HCT116 (cell line): ENCODE measurements at regions not wholly inside any gene's neighbourhood (a gene's known extent, or its start where the extent isn't known, plus 50 kb on each side); places are given as distances from the start of the nearest gene placed in this dataset.

Source experiments
- ATAC-seq: fragments of 200-7000 bp; cut with Tn5 transposase; 2 replicates; pipeline ENCODE4 v1.9.1; 2020; ENCODE audit warnings: mild to moderate bottlenecking, moderate library complexity
- BruUV-seq: library from RNA; stranded (reverse); fragments of 400-500 nt; replicated peaks from 2 replicates; lab custom pipeline; 2021; lab: Mats Ljungman, UMichigan
- CTCF ChIA-PET: fragments of 300-600 bp; sonication (Branson Sonifier 250); formaldehyde crosslinking; loops from one replicate; lab custom pipeline; 2021; ENCODE audit warnings: antibody characterized with exemption; lab: Charles Lee
- POLR2A ChIA-PET: fragments of 300-600, 350-600 bp; sonication (Branson Sonifier 250); formaldehyde crosslinking; loops from one replicate; lab custom pipeline; 2021; ENCODE audit warnings: antibody characterized with exemption; lab: Charles Lee
- RAD21 ChIA-PET, 2 experiments: fragments of 300-600 bp; sonication (Branson Sonifier 250); formaldehyde crosslinking; loops; one replicate each; lab custom pipeline; 2023; ENCODE audit warnings: low total read pairs in 2 of 2; ENCODE audit not compliant: uncharacterized antibody in 2 of 2, unreplicated experiment in 2 of 2, low non-redundant PET in 1 of 2; lab: Charles Lee
- DNase-seq: peaks from one replicate; pipeline ENCODE4 v3.0.0-alpha.2; 2010; ENCODE audit warnings: low read depth, low spot score
- H2AFZ ChIP-seq: fragments of 200-600 bp; shearing (Covaris generic), sonication (generic); 2 replicates; pipeline ENCODE4 v1.6.1; 2017; ENCODE audit warnings: low read depth, mixed run types, mixed read lengths, antibody characterized with exemption, low read length; ENCODE audit not compliant: poor library complexity, severe bottlenecking
- H3K27ac ChIP-seq: 2 replicates; pipeline ENCODE4 v1.5.1; 2012; ENCODE audit warnings: low read depth, low read length
- H3K27me3 ChIP-seq: fragments of 200-600 bp; sonication (generic); 2 replicates; pipeline ENCODE4 v1.6.1; 2016; ENCODE audit warnings: mixed run types, low read length, mixed read lengths; ENCODE audit not compliant: insufficient read depth
- H3K36me3 ChIP-seq, 2 experiments: fragments of 200-500 bp in 1 of 2; fragments of 200-600 bp in 1 of 2; sonication (Bioruptor generic) in 1 of 2; sonication (generic) in 1 of 2; 2 replicates each; pipeline versions ENCODE4 v1.5.1 to v1.6.1; 2014 to 2016; ENCODE audit warnings: low read length in 2 of 2, inconsistent platforms in 1 of 2, mixed read lengths in 1 of 2, mixed run types in 1 of 2; ENCODE audit not compliant: insufficient read depth in 2 of 2, control insufficient read depth in 1 of 2
- H3K4me1 ChIP-seq, 2 experiments: fragments of 200-600 bp in 1 of 2; sonication (generic) in 1 of 2; 2 replicates each; pipeline versions ENCODE4 v1.5.1 to v1.6.1; 2012 to 2017; ENCODE audit warnings: low read length in 2 of 2, inconsistent platforms in 1 of 2, mild to moderate bottlenecking in 1 of 2, mixed read lengths in 1 of 2, mixed run types in 1 of 2, moderate library complexity in 1 of 2; ENCODE audit not compliant: insufficient read depth in 2 of 2, control insufficient read depth in 1 of 2
- H3K4me2 ChIP-seq: fragments of 200-600 bp; sonication (generic); 2 replicates; pipeline ENCODE4 v1.6.1; 2017; ENCODE audit warnings: mixed run types, low read length, mixed read lengths
- H3K4me3 ChIP-seq, 2 experiments: fragments of 200-600 bp in 1 of 2; sonication (generic) in 1 of 2; replicated peaks in 1 of 2; 2 replicates each; pipeline ENCODE4 v1.5.1; 2011 to 2016; ENCODE audit warnings: low read length in 2 of 2, control low read depth in 1 of 2, low read depth in 1 of 2, mild to moderate bottlenecking in 1 of 2, mixed read lengths in 1 of 2, mixed run types in 1 of 2
- H3K79me2 ChIP-seq: fragments of 200-600 bp; sonication (generic); 2 replicates; pipeline ENCODE4 v1.6.1; 2017; ENCODE audit warnings: mild to moderate bottlenecking, mixed run types, low read length, moderate library complexity, mixed read lengths; ENCODE audit not compliant: insufficient read depth
- H3K9ac ChIP-seq: fragments of 200-600 bp; sonication (generic); 2 replicates; pipeline ENCODE4 v1.6.1; 2016; ENCODE audit warnings: low read length, mixed read lengths
- H3K9me2 ChIP-seq: fragments of 200-600 bp; sonication (generic), shearing (Covaris generic); 2 replicates; pipeline ENCODE4 v1.6.1; 2017; ENCODE audit warnings: mixed run types, mild to moderate bottlenecking, moderate library complexity; ENCODE audit not compliant: insufficient read depth
- H3K9me3 ChIP-seq, 2 experiments: fragments of 200-500 bp in 1 of 2; fragments of 200-600 bp in 1 of 2; sonication (Bioruptor generic) in 1 of 2; sonication (generic) in 1 of 2; 2 replicates each; pipeline ENCODE4 v1.6.1; 2014 to 2017; ENCODE audit warnings: low read length in 2 of 2, mixed read lengths in 2 of 2, inconsistent platforms in 1 of 2, low read depth in 1 of 2, mild to moderate bottlenecking in 1 of 2, mixed run types in 1 of 2, moderate library complexity in 1 of 2; ENCODE audit not compliant: control insufficient read depth in 1 of 2, insufficient read depth in 1 of 2
- H4K20me1 ChIP-seq: fragments of 200-600 bp; sonication (generic), shearing (Covaris generic); 2 replicates; pipeline ENCODE4 v1.6.1; 2017; ENCODE audit warnings: mixed run types, mild to moderate bottlenecking, moderate library complexity; ENCODE audit not compliant: insufficient read depth
- CBX3 ChIP-seq: IDR thresholded peaks from 2 replicates; pipeline ENCODE4 v1.6.1; 2012; ENCODE audit warnings: low read depth
- EGR1 ChIP-seq: IDR thresholded peaks from 2 replicates; pipeline ENCODE4 v1.6.1; 2012; ENCODE audit warnings: low read depth
- EZH2 ChIP-seq: fragments of 200-600 bp; sonication (generic); IDR thresholded peaks from 2 replicates; pipeline ENCODE4 v1.6.1; 2017; ENCODE audit warnings: antibody characterized with exemption, mixed run types
- EZH2phosphoT487 ChIP-seq: fragments of 200-600 bp; IDR thresholded peaks from 2 replicates; pipeline ENCODE4 v1.6.1; 2018; ENCODE audit warnings: antibody characterized with exemption, borderline replicate concordance
- FOSL1 ChIP-seq: IDR thresholded peaks from 2 replicates; pipeline ENCODE4 v1.6.1; 2012; ENCODE audit warnings: low read depth
- JUND ChIP-seq: IDR thresholded peaks from 2 replicates; pipeline ENCODE4 v1.6.1; 2012
- SIN3A ChIP-seq: IDR thresholded peaks from 2 replicates; pipeline ENCODE4 v1.6.1; 2012; ENCODE audit warnings: low read depth
- SP1 ChIP-seq: IDR thresholded peaks from 2 replicates; pipeline ENCODE4 v1.6.1; 2012; ENCODE audit warnings: low read depth
- TCF7L2 ChIP-seq: IDR thresholded peaks from 2 replicates; pipeline ENCODE4 v1.7.0; 2011; ENCODE audit warnings: borderline replicate concordance, inconsistent platforms; ENCODE audit not compliant: insufficient read depth, insufficient read length; ENCODE audit errors: extremely low read depth
- ZFX ChIP-seq: fragments of 450-650 bp; IDR thresholded peaks from 2 replicates; pipeline ENCODE4 v1.6.1; 2017
- intact Hi-C: fragments of 100-400 bp; cut with micrococcal nuclease; formaldehyde crosslinking; loops from 2 replicates; pipeline ENCODE4 v1.10.0; 2022
- TF ChIP-seq, protein P1 (sequence below): IDR thresholded peaks from 2 replicates; pipeline ENCODE4 v1.6.1; 2012
- TF ChIP-seq, protein P2 (sequence below): IDR thresholded peaks from 2 replicates; pipeline ENCODE4 v1.6.1; 2011; ENCODE audit warnings: mild to moderate bottlenecking, low read length, moderate library complexity; ENCODE audit not compliant: insufficient replicate concordance; ENCODE audit errors: extremely low read depth
- TF ChIP-seq, protein P3 (sequence below), 3 experiments: fragments of 200-600 bp in 1 of 3; sonication (generic) in 1 of 3; IDR thresholded peaks in 2 of 3; conservative IDR thresholded peaks in 1 of 3; 2 replicates each; pipeline ENCODE4 v1.5.1; 2012 to 2017; ENCODE audit warnings: low read depth in 2 of 3, low read length in 2 of 3, antibody characterized with exemption in 1 of 3, borderline replicate concordance in 1 of 3, control low read depth in 1 of 3, mild to moderate bottlenecking in 1 of 3, mixed read lengths in 1 of 3, mixed run types in 1 of 3, moderate library complexity in 1 of 3; ENCODE audit not compliant: insufficient read depth in 1 of 3
- TF ChIP-seq, protein P4 (sequence below): IDR thresholded peaks from 2 replicates; pipeline ENCODE4 v1.6.1; 2012; ENCODE audit warnings: low read depth

DNA sequence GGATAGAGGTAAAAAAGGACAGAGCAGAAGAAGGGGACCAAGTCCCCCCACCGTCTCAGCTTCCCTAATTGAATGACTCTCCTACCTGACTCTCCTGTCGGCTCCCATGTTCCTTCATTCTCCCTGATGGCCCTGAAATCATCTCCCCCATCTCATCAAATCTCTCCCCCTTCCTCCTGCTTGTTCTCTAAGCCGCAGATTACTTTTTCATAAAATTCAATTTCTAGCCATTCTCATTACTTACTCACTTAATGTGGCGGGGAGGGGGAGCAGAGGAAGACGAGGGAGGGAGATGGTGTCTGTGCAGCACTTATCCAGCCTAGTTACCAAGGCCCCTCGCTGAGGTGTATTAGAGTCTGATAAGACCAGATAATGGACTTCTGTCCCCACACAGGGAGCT, 161.5 kb downstream of the CCT6B start (continued):
- TF ChIP-seq, protein P1, sequence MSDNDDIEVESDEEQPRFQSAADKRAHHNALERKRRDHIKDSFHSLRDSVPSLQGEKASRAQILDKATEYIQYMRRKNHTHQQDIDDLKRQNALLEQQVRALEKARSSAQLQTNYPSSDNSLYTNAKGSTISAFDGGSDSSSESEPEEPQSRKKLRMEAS, result no peak
- no peak for TF ChIP-seq FOSL1
- no peak for TF ChIP-seq EZH2phosphoT487
- no peak for TF ChIP-seq JUND

DNA sequence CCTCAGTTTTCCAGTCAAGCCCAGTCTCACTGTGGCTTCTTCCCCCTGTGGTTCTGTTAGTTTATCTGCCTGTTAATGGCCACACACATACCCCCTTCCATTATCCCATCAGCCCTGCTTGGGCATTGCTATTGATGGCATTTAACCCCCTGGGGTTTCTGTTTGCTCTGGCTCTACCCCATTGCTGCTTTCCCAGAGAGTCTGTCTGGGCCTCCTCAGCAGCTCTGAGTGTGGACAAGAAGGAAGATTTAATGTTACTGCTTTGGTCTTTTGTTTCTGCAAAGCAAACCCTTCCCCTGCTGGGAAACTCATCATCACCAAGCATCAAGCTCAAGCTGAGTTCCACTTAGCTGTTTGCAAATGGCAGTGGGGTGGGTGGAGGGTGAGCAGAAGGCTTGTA, 162.7 kb downstream of the CCT6B start:
- H3K4me2 ChIP-seq, result no peak overlapping the region
- DNase-seq (no peak), ATAC-seq (no peak)
- ChIA-PET POLR2A (no interaction called here), CTCF (no interaction called here), RAD21 (no interaction called here)
- peaks cover 0 to 4% of the 10 kb centered on the region in 2 experiments; a peak in 1 of 4 replicates for H3K9me3 ChIP-seq
- H3K36me3 ChIP-seq, result no peaks in the 10 kb centered on the region
- TF ChIP-seq SP1 (no peak), EZH2 (no peak), TCF7L2 (no peak), SIN3A (no peak), JUND (no peak), ZFX (no peak), CBX3 (no peak), EGR1 (no peak)
- TF ChIP-seq, protein P2, sequence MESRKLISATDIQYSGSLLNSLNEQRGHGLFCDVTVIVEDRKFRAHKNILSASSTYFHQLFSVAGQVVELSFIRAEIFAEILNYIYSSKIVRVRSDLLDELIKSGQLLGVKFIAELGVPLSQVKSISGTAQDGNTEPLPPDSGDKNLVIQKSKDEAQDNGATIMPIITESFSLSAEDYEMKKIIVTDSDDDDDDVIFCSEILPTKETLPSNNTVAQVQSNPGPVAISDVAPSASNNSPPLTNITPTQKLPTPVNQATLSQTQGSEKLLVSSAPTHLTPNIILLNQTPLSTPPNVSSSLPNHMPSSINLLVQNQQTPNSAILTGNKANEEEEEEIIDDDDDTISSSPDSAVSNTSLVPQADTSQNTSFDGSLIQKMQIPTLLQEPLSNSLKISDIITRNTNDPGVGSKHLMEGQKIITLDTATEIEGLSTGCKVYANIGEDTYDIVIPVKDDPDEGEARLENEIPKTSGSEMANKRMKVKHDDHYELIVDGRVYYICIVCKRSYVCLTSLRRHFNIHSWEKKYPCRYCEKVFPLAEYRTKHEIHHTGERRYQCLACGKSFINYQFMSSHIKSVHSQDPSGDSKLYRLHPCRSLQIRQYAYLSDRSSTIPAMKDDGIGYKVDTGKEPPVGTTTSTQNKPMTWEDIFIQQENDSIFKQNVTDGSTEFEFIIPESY, result no peak
- TF ChIP-seq, protein P3, sequence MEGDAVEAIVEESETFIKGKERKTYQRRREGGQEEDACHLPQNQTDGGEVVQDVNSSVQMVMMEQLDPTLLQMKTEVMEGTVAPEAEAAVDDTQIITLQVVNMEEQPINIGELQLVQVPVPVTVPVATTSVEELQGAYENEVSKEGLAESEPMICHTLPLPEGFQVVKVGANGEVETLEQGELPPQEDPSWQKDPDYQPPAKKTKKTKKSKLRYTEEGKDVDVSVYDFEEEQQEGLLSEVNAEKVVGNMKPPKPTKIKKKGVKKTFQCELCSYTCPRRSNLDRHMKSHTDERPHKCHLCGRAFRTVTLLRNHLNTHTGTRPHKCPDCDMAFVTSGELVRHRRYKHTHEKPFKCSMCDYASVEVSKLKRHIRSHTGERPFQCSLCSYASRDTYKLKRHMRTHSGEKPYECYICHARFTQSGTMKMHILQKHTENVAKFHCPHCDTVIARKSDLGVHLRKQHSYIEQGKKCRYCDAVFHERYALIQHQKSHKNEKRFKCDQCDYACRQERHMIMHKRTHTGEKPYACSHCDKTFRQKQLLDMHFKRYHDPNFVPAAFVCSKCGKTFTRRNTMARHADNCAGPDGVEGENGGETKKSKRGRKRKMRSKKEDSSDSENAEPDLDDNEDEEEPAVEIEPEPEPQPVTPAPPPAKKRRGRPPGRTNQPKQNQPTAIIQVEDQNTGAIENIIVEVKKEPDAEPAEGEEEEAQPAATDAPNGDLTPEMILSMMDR (IDR thresholded peaks at IDR 0.05 in 2 of 3, conservative IDR thresholded peaks at IDR 0.05 in 1 of 3; ENCODE audit: borderline replicate concordance in 1 of 3, insufficient read depth in 1 of 3, low read depth in 2 of 3, low read length in 2 of 3), result no peak
- TF ChIP-seq, protein P4, sequence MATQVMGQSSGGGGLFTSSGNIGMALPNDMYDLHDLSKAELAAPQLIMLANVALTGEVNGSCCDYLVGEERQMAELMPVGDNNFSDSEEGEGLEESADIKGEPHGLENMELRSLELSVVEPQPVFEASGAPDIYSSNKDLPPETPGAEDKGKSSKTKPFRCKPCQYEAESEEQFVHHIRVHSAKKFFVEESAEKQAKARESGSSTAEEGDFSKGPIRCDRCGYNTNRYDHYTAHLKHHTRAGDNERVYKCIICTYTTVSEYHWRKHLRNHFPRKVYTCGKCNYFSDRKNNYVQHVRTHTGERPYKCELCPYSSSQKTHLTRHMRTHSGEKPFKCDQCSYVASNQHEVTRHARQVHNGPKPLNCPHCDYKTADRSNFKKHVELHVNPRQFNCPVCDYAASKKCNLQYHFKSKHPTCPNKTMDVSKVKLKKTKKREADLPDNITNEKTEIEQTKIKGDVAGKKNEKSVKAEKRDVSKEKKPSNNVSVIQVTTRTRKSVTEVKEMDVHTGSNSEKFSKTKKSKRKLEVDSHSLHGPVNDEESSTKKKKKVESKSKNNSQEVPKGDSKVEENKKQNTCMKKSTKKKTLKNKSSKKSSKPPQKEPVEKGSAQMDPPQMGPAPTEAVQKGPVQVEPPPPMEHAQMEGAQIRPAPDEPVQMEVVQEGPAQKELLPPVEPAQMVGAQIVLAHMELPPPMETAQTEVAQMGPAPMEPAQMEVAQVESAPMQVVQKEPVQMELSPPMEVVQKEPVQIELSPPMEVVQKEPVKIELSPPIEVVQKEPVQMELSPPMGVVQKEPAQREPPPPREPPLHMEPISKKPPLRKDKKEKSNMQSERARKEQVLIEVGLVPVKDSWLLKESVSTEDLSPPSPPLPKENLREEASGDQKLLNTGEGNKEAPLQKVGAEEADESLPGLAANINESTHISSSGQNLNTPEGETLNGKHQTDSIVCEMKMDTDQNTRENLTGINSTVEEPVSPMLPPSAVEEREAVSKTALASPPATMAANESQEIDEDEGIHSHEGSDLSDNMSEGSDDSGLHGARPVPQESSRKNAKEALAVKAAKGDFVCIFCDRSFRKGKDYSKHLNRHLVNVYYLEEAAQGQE, result no peak
- peaks cover 40% of the 10 kb centered on the region for H3K27me3 ChIP-seq
- H2AFZ ChIP-seq, result no peak overlapping the region
- no peaks in the 10 kb centered on the region for H3K9me2 ChIP-seq
- no peaks in the 10 kb centered on the region for H3K4me1 ChIP-seq
- H3K4me3 ChIP-seq, result no peak overlapping the region
- intact Hi-C loops, result loop anchor here (10.0 kb wide), 1 partner anchor 104 kb away; no protein-coding TSS in a partner anchor
- no peaks in the 10 kb centered on the region for H3K79me2 ChIP-seq
- BruUV-seq, result no TSS peak
- no peak overlapping the region for H3K9ac ChIP-seq
- H4K20me1 ChIP-seq, result no peaks in the 10 kb centered on the region
- no peak overlapping the region for H3K27ac ChIP-seq
